Gastroesophageal sphincter (tissue), 3 donors: ENCODE measurements at regions not wholly inside any gene's neighbourhood (a gene's known extent, or its start where the extent isn't known, plus 50 kb on each side); places are given as distances from the start of the nearest gene placed in this dataset.

Experiments
- CTCF ChIP-seq, 4 experiments: fragments of 200-600 bp in 2 of 4; fragments of 450-650 bp in 2 of 4; sonication (generic) in 1 of 4; IDR thresholded peaks; one replicate each; pipeline ENCODE4 v1.5.1; 2017 to 2019; ENCODE audit warnings: antibody characterized with exemption in 4 of 4, mild to moderate bottlenecking in 2 of 4, moderate library complexity in 2 of 4
- EP300 ChIP-seq: sonication (generic); formaldehyde crosslinking; IDR thresholded peaks from one replicate; pipeline ENCODE4 v1.6.1; 2017; ENCODE audit warnings: antibody characterized with exemption, mild to moderate bottlenecking
- POLR2A ChIP-seq, 2 donors: fragments of 450-650 bp; IDR thresholded peaks; one replicate each; pipeline ENCODE4 v1.6.1; 2017; ENCODE audit warnings: antibody characterized with exemption in 2 of 2, mild to moderate bottlenecking in 2 of 2, moderate library complexity in 1 of 2
- POLR2AphosphoS5 ChIP-seq: sonication (generic); formaldehyde crosslinking; IDR thresholded peaks from one replicate; pipeline ENCODE4 v1.6.1; 2017; ENCODE audit warnings: antibody characterized with exemption

GRCh38 chr18:6557770-6558248, 143.1 kb upstream of the L3MBTL4 start:
- TF ChIP-seq POLR2A (IDR thresholded peaks at IDR 0.05) (no peak), CTCF (IDR thresholded peaks at IDR 0.05) (no peak), POLR2AphosphoS5 (no peak), EP300 (no peak)
